ENCODE measurements at regions not wholly inside any gene's neighbourhood (a gene's known extent, or its start where the extent isn't known, plus 50 kb on each side); places are given as distances from the start of the nearest gene placed in this dataset.

GRCh38 chr7:117929237-117929636 lies 56.0 kb upstream of the CTTNBP2 start:
- no peak for FAIRE-seq

GRCh38 chr7:117931314-117931713 lies 58.1 kb upstream of the CTTNBP2 start:
- no peak for FAIRE-seq
- TF ChIP-seq CTCF (IDR thresholded peaks at IDR 0.05; ENCODE audit: insufficient read depth, missing control alignments): no peak
- no peak for DNase-seq (ENCODE audit: insufficient read length, low spot score)

More at GRCh38 chr7:117929237-117929636, 56.0 kb upstream of the CTTNBP2 start:
- no peak for TF ChIP-seq CTCF (IDR thresholded peaks at IDR 0.05; ENCODE audit: insufficient read depth, missing control alignments)
- DNase-seq (ENCODE audit: insufficient read length, low spot score): no peak

GRCh38 chr7:117937049-117937752 lies 64.0 kb upstream of the CTTNBP2 start:
- no peak for TF ChIP-seq CTCF (IDR thresholded peaks at IDR 0.05; ENCODE audit: insufficient read depth, missing control alignments)
- FAIRE-seq: no peak
- DNase-seq (ENCODE audit: insufficient read length, low spot score): no peak

GRCh38 chr7:117937753-117938483 lies 64.7 kb upstream of the CTTNBP2 start:
- DNase-seq (ENCODE audit: insufficient read length, low spot score) (no peak), FAIRE-seq (no peak)
- TF ChIP-seq CTCF (IDR thresholded peaks at IDR 0.05; ENCODE audit: insufficient read depth, missing control alignments): no peak

GRCh38 chr7:117941138-117941810 lies 68.0 kb upstream of the CTTNBP2 start:
- no peak for DNase-seq (ENCODE audit: insufficient read length, low spot score)
- no peak for TF ChIP-seq CTCF (IDR thresholded peaks at IDR 0.05; ENCODE audit: insufficient read depth, missing control alignments)
- no peak for FAIRE-seq

- no peak for TF ChIP-seq CTCF (IDR thresholded peaks at IDR 0.05; ENCODE audit: insufficient read depth, missing control alignments)
- DNase-seq (ENCODE audit: insufficient read length, low spot score) (no peak), FAIRE-seq (no peak)
Measured at GRCh38 chr7:117942780-117943179, 69.5 kb upstream of the CTTNBP2 start.
